Astrocyte of the cerebellum (primary cell): ENCODE measurements at regions not wholly inside any gene's neighbourhood (a gene's known extent, or its start where the extent isn't known, plus 50 kb on each side); places are given as distances from the start of the nearest gene placed in this dataset.

ENCODE experiments used
- DNase-seq: peaks from one replicate; pipeline ENCODE4 v3.0.0-alpha.2; 2011; ENCODE audit warnings: low read depth
- H3K4me3 ChIP-seq: 2 replicates; pipeline ENCODE4 v1.5.1; 2011; ENCODE audit warnings: mild to moderate bottlenecking, low read depth, low read length, moderate library complexity
- CTCF ChIP-seq: IDR thresholded peaks from 2 replicates; pipeline ENCODE4 v1.5.1; 2012; ENCODE audit warnings: low read length, low read depth, moderate library complexity, mild to moderate bottlenecking; ENCODE audit errors: missing control alignments
- in situ Hi-C: cut with HindIII; loops from 2 replicates; pipeline ENCODE4 v1.10.0; 2017; ENCODE audit warnings: low sequenced_read_pairs

- in situ Hi-C loops: no loop called here
- no peak for TF ChIP-seq CTCF
- no peak for DNase-seq
- H3K4me3 ChIP-seq: no peak overlapping the region
Observed at GRCh38 chr14:22297376-22297775, 291.6 kb downstream of the DAD1 start.

GRCh38 chr14:22296722-22297121 lies 292.3 kb downstream of the DAD1 start:
- peak; percentile 87 for DNase-seq
- TF ChIP-seq CTCF: no peak
- in situ Hi-C loops: no loop called here
- no peak overlapping the region for H3K4me3 ChIP-seq

GRCh38 chr14:22296088-22296487 lies 292.9 kb downstream of the DAD1 start:
- H3K4me3 ChIP-seq: no peak overlapping the region
- no peak for TF ChIP-seq CTCF
- in situ Hi-C loops: no loop called here
- DNase-seq: no peak

- no peak for DNase-seq
- in situ Hi-C loops: no loop called here
- no peak for TF ChIP-seq CTCF
- no peak overlapping the region for H3K4me3 ChIP-seq
Observed at GRCh38 chr14:22291406-22291805, 297.6 kb downstream of the DAD1 start.

- DNase-seq: no peak
- H3K4me3 ChIP-seq: no peak overlapping the region
- in situ Hi-C loops: no loop called here
- no peak for TF ChIP-seq CTCF
Observed at GRCh38 chr14:22289570-22289969, 299.5 kb downstream of the DAD1 start.

GRCh38 chr14:22285991-22286390 lies 303.0 kb downstream of the DAD1 start:
- no peak for TF ChIP-seq CTCF
- H3K4me3 ChIP-seq: no peak overlapping the region
- in situ Hi-C loops: no loop called here
- no peak for DNase-seq

GRCh38 chr14:22282949-22283348 lies 306.1 kb downstream of the DAD1 start:
- in situ Hi-C loops: no loop called here
- no peak overlapping the region for H3K4me3 ChIP-seq
- TF ChIP-seq CTCF: no peak
- no peak for DNase-seq
